PC-3 (cell line): ENCODE measurements at regions not wholly inside any gene's neighbourhood (a gene's known extent, or its start where the extent isn't known, plus 50 kb on each side); places are given as distances from the start of the nearest gene placed in this dataset.

Source experiments
- ATAC-seq: fragments of 200-7000 bp; cut with Tn5 transposase; 2 replicates; pipeline ENCODE4 v1.9.1; 2020; ENCODE audit warnings: mild to moderate bottlenecking, moderate library complexity
- BruUV-seq: library from RNA; stranded (reverse); fragments of 400-500 nt; replicated peaks from 2 replicates; lab custom pipeline; 2021; lab: Mats Ljungman, UMichigan
- CTCF ChIA-PET: fragments of 300-600 bp; sonication (Branson Sonifier 250); formaldehyde crosslinking; loops from one replicate; lab custom pipeline; 2022; ENCODE audit warnings: antibody characterized with exemption; lab: Charles Lee
- POLR2A ChIA-PET: fragments of 300-600 bp; sonication (Branson Sonifier 250); formaldehyde crosslinking; loops from one replicate; lab custom pipeline; 2022; ENCODE audit warnings: antibody characterized with exemption; ENCODE audit not compliant: unreplicated experiment; lab: Charles Lee
- DNase-seq: peaks from one replicate; pipeline ENCODE4 v3.0.0-alpha.2; 2015
- H2AFZ ChIP-seq: fragments of 300-600 bp; sonication (generic); 2 replicates; pipeline ENCODE4 v1.6.0; 2016; ENCODE audit warnings: antibody characterized with exemption, low read length
- H3F3A ChIP-seq: fragments of 300-600 bp; sonication (generic); one replicate; pipeline ENCODE4 v1.6.0; 2017; ENCODE audit warnings: antibody characterized with exemption, low read length, control low read depth, mild to moderate bottlenecking; ENCODE audit not compliant: unreplicated experiment
- H3K27ac ChIP-seq: fragments of 300-600 bp; sonication (generic); 2 replicates; pipeline ENCODE4 v1.5.1; 2016; ENCODE audit warnings: mild to moderate bottlenecking, low read length
- H3K27me3 ChIP-seq: fragments of 300-600 bp; sonication (generic); 2 replicates; pipeline ENCODE4 v1.6.1; 2016; ENCODE audit warnings: low read length, mixed read lengths
- H3K36me3 ChIP-seq: fragments of 300-600 bp; sonication (generic); 2 replicates; pipeline ENCODE4 v1.6.1; 2016; ENCODE audit warnings: low read depth, mixed run types, low read length, mixed read lengths
- H3K4me1 ChIP-seq: fragments of 300-600 bp; sonication (generic); 2 replicates; pipeline ENCODE4 v1.5.1; 2016; ENCODE audit warnings: low read length; ENCODE audit not compliant: insufficient read depth
- H3K4me2 ChIP-seq: fragments of 300-600 bp; sonication (generic); 2 replicates; pipeline ENCODE4 v1.6.0; 2016; ENCODE audit warnings: low read length
- H3K4me3 ChIP-seq: fragments of 300-600 bp; sonication (generic); 2 replicates; pipeline ENCODE4 v1.5.1; 2016; ENCODE audit warnings: mild to moderate bottlenecking, low read length, mixed read lengths
- H3K79me2 ChIP-seq: fragments of 300-600 bp; sonication (generic); 2 replicates; pipeline ENCODE4 v1.6.1; 2017; ENCODE audit warnings: low read length, mixed read lengths
- H3K9ac ChIP-seq: fragments of 300-600 bp; sonication (generic); 2 replicates; pipeline ENCODE4 v1.6.0; 2016; ENCODE audit warnings: mild to moderate bottlenecking, low read length
- H3K9me2 ChIP-seq: fragments of 300-600 bp; sonication (generic); replicated peaks from 2 replicates; pipeline ENCODE4 v1.6.1; 2016; ENCODE audit warnings: mixed run types, low read length, mixed read lengths
- H3K9me3 ChIP-seq: fragments of 300-600 bp; sonication (generic); 2 replicates; pipeline ENCODE4 v1.6.1; 2016; ENCODE audit warnings: low read length, mixed read lengths
- H4K20me1 ChIP-seq: fragments of 300-600 bp; sonication (generic); 2 replicates; pipeline ENCODE4 v1.6.1; 2016; ENCODE audit warnings: low read length, mixed read lengths
- EZH2 ChIP-seq: fragments of 300-600 bp; sonication (generic); IDR thresholded peaks from one replicate; pipeline ENCODE4 v1.6.1; 2017; ENCODE audit warnings: antibody characterized with exemption, mild to moderate bottlenecking, low read length; ENCODE audit not compliant: unreplicated experiment
- EZH2phosphoT487 ChIP-seq: fragments of 300-600 bp; sonication (generic); IDR thresholded peaks from 2 replicates; pipeline ENCODE4 v1.6.1; 2018; ENCODE audit warnings: mild to moderate bottlenecking, antibody characterized with exemption, low read length, borderline replicate concordance
- intact Hi-C: fragments of 100-400 bp; cut with micrococcal nuclease; formaldehyde crosslinking; loops from 2 replicates; pipeline ENCODE4 v1.9.0; 2023
- TF ChIP-seq, protein P1 (sequence below): fragments of 300-600 bp; sonication (generic); conservative IDR thresholded peaks from 2 replicates; pipeline ENCODE4 v1.5.1; 2017; ENCODE audit warnings: antibody characterized with exemption, low read depth, mild to moderate bottlenecking, low read length

DNA sequence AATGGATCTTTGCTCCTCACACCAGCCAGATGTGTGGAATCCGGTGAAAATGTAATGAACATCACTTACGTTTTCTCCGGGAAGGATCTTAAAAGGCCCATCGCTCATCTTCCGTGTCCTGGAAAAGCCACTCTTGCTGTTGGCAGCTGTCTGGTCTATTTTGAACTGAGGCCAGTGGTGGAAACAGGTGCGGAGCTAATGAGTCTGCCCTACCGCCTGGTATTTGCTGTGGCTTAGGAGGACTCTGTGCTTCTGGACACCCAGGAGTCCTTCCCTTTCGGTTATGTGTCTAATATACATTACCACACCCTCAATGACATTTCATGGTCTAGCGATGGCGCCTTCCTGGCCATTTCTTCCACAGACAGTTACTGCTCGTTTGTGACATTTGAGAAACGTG lies 264.2 kb upstream of the PREP start:
- no TSS peak for BruUV-seq
- ATAC-seq (no peak), DNase-seq (no peak)
- H3K4me3 ChIP-seq = no peak overlapping the region
- ChIA-PET CTCF (no interaction called here), POLR2A (no interaction called here)
- intact Hi-C loops = no loop called here
- H3K27me3 ChIP-seq = no peaks in the 10 kb centered on the region
- no peaks in the 10 kb centered on the region for H4K20me1 ChIP-seq
- H2AFZ ChIP-seq = no peak overlapping the region
- TF ChIP-seq EZH2phosphoT487 (no peak), EZH2 (no peak)
- TF ChIP-seq, protein P1, sequence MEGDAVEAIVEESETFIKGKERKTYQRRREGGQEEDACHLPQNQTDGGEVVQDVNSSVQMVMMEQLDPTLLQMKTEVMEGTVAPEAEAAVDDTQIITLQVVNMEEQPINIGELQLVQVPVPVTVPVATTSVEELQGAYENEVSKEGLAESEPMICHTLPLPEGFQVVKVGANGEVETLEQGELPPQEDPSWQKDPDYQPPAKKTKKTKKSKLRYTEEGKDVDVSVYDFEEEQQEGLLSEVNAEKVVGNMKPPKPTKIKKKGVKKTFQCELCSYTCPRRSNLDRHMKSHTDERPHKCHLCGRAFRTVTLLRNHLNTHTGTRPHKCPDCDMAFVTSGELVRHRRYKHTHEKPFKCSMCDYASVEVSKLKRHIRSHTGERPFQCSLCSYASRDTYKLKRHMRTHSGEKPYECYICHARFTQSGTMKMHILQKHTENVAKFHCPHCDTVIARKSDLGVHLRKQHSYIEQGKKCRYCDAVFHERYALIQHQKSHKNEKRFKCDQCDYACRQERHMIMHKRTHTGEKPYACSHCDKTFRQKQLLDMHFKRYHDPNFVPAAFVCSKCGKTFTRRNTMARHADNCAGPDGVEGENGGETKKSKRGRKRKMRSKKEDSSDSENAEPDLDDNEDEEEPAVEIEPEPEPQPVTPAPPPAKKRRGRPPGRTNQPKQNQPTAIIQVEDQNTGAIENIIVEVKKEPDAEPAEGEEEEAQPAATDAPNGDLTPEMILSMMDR = no peak
- H3K4me1 ChIP-seq = no peaks in the 10 kb centered on the region
- H3K9me3 ChIP-seq = no peaks in the 10 kb centered on the region
- H3K27ac ChIP-seq = no peak overlapping the region
- no peak overlapping the region for H3K9ac ChIP-seq
- no peaks in the 10 kb centered on the region for H3K36me3 ChIP-seq
- no peaks in the 10 kb centered on the region for H3F3A ChIP-seq
- no peak overlapping the region for H3K4me2 ChIP-seq
- no peaks in the 10 kb centered on the region for H3K79me2 ChIP-seq
- no peaks in the 10 kb centered on the region for H3K9me2 ChIP-seq

DNA sequence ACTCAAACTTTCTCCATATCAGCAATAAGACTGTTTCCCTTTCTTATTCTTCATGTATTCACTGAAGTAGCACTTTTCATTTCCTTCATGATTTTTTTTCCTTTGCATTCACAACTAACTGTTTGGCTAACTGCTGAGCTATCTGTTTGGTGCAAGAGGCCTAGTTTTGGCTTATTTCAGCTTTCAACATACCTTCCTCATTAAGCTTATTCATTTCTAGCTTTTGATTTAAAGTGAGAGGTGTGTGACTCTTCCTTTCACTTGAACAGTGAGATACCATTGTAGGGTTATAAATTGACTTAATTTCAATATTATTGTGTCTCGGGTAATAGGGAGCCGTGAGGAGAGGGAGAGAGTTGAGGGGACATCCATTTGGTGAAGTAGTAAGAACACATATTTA lies 262.0 kb upstream of the PREP start:
- H4K20me1 ChIP-seq = no peaks in the 10 kb centered on the region
- H3K4me2 ChIP-seq = no peak overlapping the region
- H3K9ac ChIP-seq = no peak overlapping the region
- ChIA-PET POLR2A (no interaction called here), CTCF (no interaction called here)
- no peaks in the 10 kb centered on the region for H3K27me3 ChIP-seq
- ATAC-seq (no peak), DNase-seq (no peak)
- H3K9me3 ChIP-seq = no peaks in the 10 kb centered on the region
- intact Hi-C loops = no loop called here
- no peaks in the 10 kb centered on the region for H3K9me2 ChIP-seq
- H3K4me1 ChIP-seq = no peaks in the 10 kb centered on the region
- TF ChIP-seq EZH2 (no peak), EZH2phosphoT487 (no peak)
- TF ChIP-seq, protein P1 = no peak
- H3K27ac ChIP-seq = no peak overlapping the region
- no peaks in the 10 kb centered on the region for H3F3A ChIP-seq
- H3K79me2 ChIP-seq = no peaks in the 10 kb centered on the region
- no peak overlapping the region for H2AFZ ChIP-seq
- no peak overlapping the region for H3K4me3 ChIP-seq
- no peaks in the 10 kb centered on the region for H3K36me3 ChIP-seq
- no TSS peak for BruUV-seq

DNA sequence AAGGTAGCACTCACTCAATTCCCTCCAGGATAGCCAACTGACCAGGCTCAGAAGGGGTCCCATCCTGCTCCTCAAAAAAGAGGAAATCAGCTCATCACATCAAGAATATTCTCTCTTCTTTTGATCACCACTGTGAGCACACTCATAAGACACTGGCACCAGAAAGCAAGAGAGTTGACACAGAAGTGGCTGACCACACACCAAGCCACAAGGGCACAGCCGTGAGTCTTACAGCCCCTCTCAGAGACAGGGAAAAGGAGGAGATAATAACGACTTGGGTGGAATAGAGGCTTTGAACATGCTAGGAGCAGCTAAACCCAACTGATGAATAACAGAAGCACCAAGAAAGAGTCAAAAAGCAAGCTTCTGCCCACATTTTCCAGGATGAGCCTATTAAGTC lies 249.1 kb upstream of the PREP start:
- Histone ChIP-seq H3K27me3 (no peaks in the 10 kb centered on the region), H4K20me1 (no peaks in the 10 kb centered on the region), H3K4me2 (no peak overlapping the region), H3K4me3 (no peak overlapping the region), H3K9ac (no peak overlapping the region), H3K27ac (no peak overlapping the region), H2AFZ (no peak overlapping the region), H3K4me1 (no peaks in the 10 kb centered on the region), H3K9me2 (no peaks in the 10 kb centered on the region), H3K36me3 (no peaks in the 10 kb centered on the region), H3K9me3 (no peaks in the 10 kb centered on the region), H3K79me2 (no peaks in the 10 kb centered on the region), H3F3A (no peaks in the 10 kb centered on the region)
- ATAC-seq (no peak), DNase-seq (no peak)
- ChIA-PET POLR2A (no interaction called here), CTCF (no interaction called here)
- no TSS peak for BruUV-seq
- intact Hi-C loops = no loop called here
- TF ChIP-seq EZH2phosphoT487 (no peak), EZH2 (no peak)
- TF ChIP-seq, protein P1 = no peak
